ENCODE measurements at regions not wholly inside any gene's neighbourhood (a gene's known extent, or its start where the extent isn't known, plus 50 kb on each side); places are given as distances from the start of the nearest gene placed in this dataset.

- no peak for DNase-seq (ENCODE audit: low read depth)
These were observed 457.0 kb upstream of the CDH5 start for GRCh38 chr16:65909310-65910050.

- no peak for DNase-seq (ENCODE audit: low read depth)
These were observed 457.9 kb upstream of the CDH5 start for GRCh38 chr16:65908568-65908967.

GRCh38 chr16:65905331-65905730, 461.2 kb upstream of the CDH5 start:
- DNase-seq (ENCODE audit: low read depth): no peak

GRCh38 chr16:65896448-65897153, 469.9 kb upstream of the CDH5 start:
- DNase-seq (ENCODE audit: low read depth): no peak

- DNase-seq (ENCODE audit: low read depth): no peak
These were observed 470.6 kb upstream of the CDH5 start for GRCh38 chr16:65895906-65896305.

GRCh38 chr16:65895486-65895885, 471.0 kb upstream of the CDH5 start:
- DNase-seq (ENCODE audit: low read depth): no peak

- no peak for DNase-seq (ENCODE audit: low read depth)
These were observed 476.3 kb upstream of the CDH5 start for GRCh38 chr16:65890203-65890602.

- no peak for DNase-seq (ENCODE audit: low read depth)
These were observed 476.9 kb upstream of the CDH5 start for GRCh38 chr16:65889533-65889966.

- DNase-seq (ENCODE audit: low read depth): no peak
These were observed 478.3 kb upstream of the CDH5 start for GRCh38 chr16:65888201-65888600.

- no peak for DNase-seq (ENCODE audit: low read depth)
These were observed 482.5 kb upstream of the CDH5 start for GRCh38 chr16:65884018-65884417.

- DNase-seq (ENCODE audit: low read depth): no peak
These were observed 488.1 kb upstream of the CDH5 start for GRCh38 chr16:65878347-65878746.

GRCh38 chr16:65876624-65877023, 489.9 kb upstream of the CDH5 start:
- DNase-seq (ENCODE audit: low read depth): no peak

GRCh38 chr16:65876056-65876408, 490.5 kb upstream of the CDH5 start:
- no peak for DNase-seq (ENCODE audit: low read depth)

- no peak for DNase-seq (ENCODE audit: low read depth)
These were observed 491.0 kb upstream of the CDH5 start for GRCh38 chr16:65875381-65876055.

GRCh38 chr16:65869261-65869660, 497.2 kb upstream of the CDH5 start:
- DNase-seq (ENCODE audit: low read depth): no peak

- no peak for DNase-seq (ENCODE audit: low read depth)
These were observed 499.1 kb upstream of the CDH5 start for GRCh38 chr16:65867276-65867960.

- DNase-seq (ENCODE audit: low read depth): no peak
These were observed 503.3 kb upstream of the CDH5 start for GRCh38 chr16:65863236-65863635.

- no peak for DNase-seq (ENCODE audit: low read depth)
These were observed 505.3 kb upstream of the CDH5 start for GRCh38 chr16:65861131-65861731.

GRCh38 chr16:65855171-65856145, 511.0 kb upstream of the CDH5 start:
- no peak for DNase-seq (ENCODE audit: low read depth)

- DNase-seq (ENCODE audit: low read depth): no peak
These were observed 520.3 kb upstream of the CDH5 start for GRCh38 chr16:65846210-65846602.
